GM12873 (cell line): ENCODE measurements at regions not wholly inside any gene's neighbourhood (a gene's known extent, or its start where the extent isn't known, plus 50 kb on each side); places are given as distances from the start of the nearest gene placed in this dataset.

Experiments
- CTCF ChIP-seq: IDR thresholded peaks from 2 replicates; pipeline ENCODE4 v1.5.1; 2012; ENCODE audit warnings: low read depth, mild to moderate bottlenecking, moderate library complexity, low read length, control low read depth; ENCODE audit not compliant: insufficient read depth; ENCODE audit errors: missing control alignments

- TF ChIP-seq CTCF = no peak
These were observed 203.6 kb upstream of the DAB2 start for GRCh38 chr5:39628348-39628747.

GRCh38 chr5:39624890-39625289 lies 200.1 kb upstream of the DAB2 start:
- no peak for TF ChIP-seq CTCF

- TF ChIP-seq CTCF = no peak
These were observed 199.6 kb upstream of the DAB2 start for GRCh38 chr5:39624268-39624886.

GRCh38 chr5:39623291-39623865 lies 198.6 kb upstream of the DAB2 start:
- TF ChIP-seq CTCF = no peak

GRCh38 chr5:39622281-39622680 lies 197.5 kb upstream of the DAB2 start:
- TF ChIP-seq CTCF = no peak

- TF ChIP-seq CTCF = no peak
These were observed 194.5 kb upstream of the DAB2 start for GRCh38 chr5:39619168-39619818.

GRCh38 chr5:39618391-39618790 lies 193.6 kb upstream of the DAB2 start:
- TF ChIP-seq CTCF = no peak
